Testis (tissue), 2 donors: ENCODE measurements at regions not wholly inside any gene's neighbourhood (a gene's known extent, or its start where the extent isn't known, plus 50 kb on each side); places are given as distances from the start of the nearest gene placed in this dataset.

ENCODE experiments used
- CTCF ChIP-seq, 3 experiments: fragments of 450-650 bp in 2 of 3; fragments of 200-600 bp in 1 of 3; sonication (generic) in 1 of 3; IDR thresholded peaks; one replicate each; pipeline ENCODE4 v1.5.1; 2016 to 2019; ENCODE audit warnings: antibody characterized with exemption in 3 of 3, mild to moderate bottlenecking in 2 of 3, moderate library complexity in 1 of 3
- POLR2A ChIP-seq: fragments of 450-650 bp; IDR thresholded peaks from one replicate; pipeline ENCODE4 v1.6.1; 2017; ENCODE audit warnings: antibody characterized with exemption, mild to moderate bottlenecking, moderate library complexity

DNA sequence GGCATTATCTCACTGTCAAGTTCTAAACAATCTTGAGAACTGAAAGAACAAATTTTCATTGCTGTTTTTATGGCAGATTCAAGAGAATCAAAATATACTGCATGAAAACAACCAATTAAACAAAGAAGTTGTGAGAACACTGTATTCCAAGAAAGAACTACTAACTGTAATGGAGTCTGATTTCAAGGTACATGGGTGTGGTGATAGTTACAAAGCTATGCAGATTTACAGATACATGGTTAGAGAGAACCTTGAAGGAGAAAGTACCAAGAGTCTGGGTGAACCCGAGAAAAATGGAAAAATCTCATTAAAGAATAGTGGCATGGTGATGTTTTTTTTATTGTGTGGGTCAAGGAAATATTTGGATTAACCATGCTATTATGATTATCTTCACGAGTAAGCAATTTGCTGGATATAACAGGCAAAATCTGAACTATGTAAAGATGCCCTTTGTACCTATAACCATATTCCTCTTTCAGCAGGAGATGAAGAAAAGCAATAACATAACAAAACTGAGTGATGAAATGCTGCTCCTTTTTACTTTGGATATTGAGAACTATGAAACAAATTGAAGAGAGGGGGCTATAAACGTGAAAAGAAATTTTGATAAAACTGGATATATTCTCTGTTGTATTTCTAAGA is 100.4 kb downstream of the PLSCR2 start:
- TF ChIP-seq POLR2A, result no peak
- no peak for TF ChIP-seq CTCF (IDR thresholded peaks at IDR 0.05)
